VCaP (cell line): ENCODE measurements at regions not wholly inside any gene's neighbourhood (a gene's known extent, or its start where the extent isn't known, plus 50 kb on each side); places are given as distances from the start of the nearest gene placed in this dataset.
"Not testable (repeated sequence)": the region's sequence is repeated elsewhere in the genome, so short reads cannot be mapped to it uniquely, and the experiment has no call there.

Experiments
- H3K27ac ChIP-seq: fragments of 450-650 bp; 2 replicates; pipeline ENCODE4 v1.5.1; 2017
- TF ChIP-seq, protein P1 (sequence below): fragments of 450-650 bp; conservative IDR thresholded peaks from 2 replicates; pipeline ENCODE4 v1.5.1; 2017; ENCODE audit warnings: mild to moderate bottlenecking, moderate library complexity

DNA sequence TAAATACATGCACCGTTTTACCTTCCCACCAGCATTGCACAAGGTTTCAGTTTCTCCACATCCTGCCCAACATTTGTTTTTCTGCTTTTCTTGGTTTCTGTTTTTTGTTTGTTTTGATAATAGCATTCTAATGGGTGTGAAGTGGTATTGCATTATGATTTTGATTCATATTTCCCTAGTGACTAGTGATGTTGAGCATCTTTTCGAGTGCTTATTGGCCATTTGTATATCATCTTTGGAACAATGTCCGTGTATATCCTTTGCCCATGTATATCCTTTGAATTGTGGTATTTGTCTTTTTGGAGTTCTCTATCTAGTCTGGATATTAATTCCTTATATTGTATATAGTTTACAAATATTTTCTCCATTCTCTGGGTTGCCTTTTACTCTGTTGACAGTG is 2914.8 kb upstream of the OR11H1 start:
- H3K27ac ChIP-seq = no peak overlapping the region
- TF ChIP-seq, protein P1, sequence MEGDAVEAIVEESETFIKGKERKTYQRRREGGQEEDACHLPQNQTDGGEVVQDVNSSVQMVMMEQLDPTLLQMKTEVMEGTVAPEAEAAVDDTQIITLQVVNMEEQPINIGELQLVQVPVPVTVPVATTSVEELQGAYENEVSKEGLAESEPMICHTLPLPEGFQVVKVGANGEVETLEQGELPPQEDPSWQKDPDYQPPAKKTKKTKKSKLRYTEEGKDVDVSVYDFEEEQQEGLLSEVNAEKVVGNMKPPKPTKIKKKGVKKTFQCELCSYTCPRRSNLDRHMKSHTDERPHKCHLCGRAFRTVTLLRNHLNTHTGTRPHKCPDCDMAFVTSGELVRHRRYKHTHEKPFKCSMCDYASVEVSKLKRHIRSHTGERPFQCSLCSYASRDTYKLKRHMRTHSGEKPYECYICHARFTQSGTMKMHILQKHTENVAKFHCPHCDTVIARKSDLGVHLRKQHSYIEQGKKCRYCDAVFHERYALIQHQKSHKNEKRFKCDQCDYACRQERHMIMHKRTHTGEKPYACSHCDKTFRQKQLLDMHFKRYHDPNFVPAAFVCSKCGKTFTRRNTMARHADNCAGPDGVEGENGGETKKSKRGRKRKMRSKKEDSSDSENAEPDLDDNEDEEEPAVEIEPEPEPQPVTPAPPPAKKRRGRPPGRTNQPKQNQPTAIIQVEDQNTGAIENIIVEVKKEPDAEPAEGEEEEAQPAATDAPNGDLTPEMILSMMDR = no peak

DNA sequence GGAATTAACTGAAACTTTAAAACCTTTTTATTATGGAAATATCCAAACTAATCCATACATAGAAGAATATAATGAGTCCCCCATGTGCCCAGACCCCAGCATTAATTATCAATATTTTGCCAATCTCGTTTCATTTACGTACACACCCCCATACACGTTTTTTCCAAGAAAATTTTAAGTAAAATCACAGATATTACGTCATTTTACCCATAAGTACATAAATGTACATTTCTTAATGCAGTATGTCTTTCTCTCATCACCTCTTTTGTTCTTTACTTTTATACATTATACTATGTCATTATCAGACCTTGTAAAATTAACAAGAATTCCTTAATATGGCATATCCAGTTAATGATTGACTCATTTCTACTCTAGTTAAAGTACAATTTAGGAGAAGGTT is 2914.1 kb upstream of the OR11H1 start:
- not testable (repeated sequence) for H3K27ac ChIP-seq

DNA sequence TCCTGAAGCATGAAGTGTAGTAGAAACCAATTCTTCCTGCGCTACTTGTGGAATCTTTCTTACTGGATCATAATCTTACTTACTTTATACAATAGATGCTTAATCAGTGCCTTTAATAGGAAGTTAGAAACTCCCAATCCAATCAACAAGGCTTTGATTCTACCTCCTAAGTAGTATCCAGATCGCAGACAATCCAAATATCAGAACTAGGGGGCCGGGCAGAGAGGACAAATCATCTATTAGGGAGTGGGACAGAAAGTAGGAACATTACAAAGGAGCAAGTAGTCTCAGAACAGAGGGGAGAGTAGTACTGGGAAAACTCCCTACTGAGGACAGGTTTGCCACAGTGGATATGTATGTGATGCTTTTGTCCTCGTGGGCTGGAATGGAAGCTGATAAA is 2901.1 kb upstream of the OR11H1 start:
- H3K27ac ChIP-seq = not testable (repeated sequence)

DNA sequence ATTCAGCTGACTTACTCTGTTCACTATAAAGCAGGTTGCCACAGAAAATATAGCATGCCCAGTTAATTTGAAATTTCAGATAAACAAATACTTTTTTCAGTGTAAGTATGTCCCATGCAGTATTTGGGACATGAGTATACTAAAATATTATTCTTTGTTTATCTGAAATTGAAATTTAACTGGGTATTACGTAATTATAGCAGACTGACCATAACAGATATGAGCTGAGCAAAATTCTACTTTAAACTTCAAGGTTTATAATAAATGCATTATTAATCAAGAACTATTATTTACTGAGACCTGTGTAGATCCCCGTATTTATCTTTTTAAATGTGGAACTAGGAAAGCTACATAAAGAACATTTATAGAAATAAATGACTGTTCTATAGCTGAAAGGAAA is 2898.2 kb upstream of the OR11H1 start:
- not testable (repeated sequence) for H3K27ac ChIP-seq

DNA sequence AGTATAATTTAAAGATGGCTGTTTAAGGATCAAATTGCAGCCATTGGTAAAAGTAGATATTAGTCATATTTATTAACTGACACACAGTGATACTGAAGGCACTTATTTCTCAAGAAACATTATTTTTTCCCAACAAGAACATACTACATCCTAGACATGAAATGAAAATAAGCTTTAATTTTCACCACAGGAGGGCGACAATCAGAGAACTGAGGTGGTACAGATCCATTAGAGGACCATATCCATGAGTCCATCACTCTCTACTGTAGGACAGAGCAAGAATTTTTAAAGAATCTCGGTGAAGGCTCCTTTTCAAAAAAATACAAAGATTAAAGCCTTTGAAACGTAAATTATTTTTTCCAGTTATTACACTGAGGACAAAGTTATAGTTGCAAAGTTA is 2897.0 kb upstream of the OR11H1 start:
- H3K27ac ChIP-seq = not testable (repeated sequence)

DNA sequence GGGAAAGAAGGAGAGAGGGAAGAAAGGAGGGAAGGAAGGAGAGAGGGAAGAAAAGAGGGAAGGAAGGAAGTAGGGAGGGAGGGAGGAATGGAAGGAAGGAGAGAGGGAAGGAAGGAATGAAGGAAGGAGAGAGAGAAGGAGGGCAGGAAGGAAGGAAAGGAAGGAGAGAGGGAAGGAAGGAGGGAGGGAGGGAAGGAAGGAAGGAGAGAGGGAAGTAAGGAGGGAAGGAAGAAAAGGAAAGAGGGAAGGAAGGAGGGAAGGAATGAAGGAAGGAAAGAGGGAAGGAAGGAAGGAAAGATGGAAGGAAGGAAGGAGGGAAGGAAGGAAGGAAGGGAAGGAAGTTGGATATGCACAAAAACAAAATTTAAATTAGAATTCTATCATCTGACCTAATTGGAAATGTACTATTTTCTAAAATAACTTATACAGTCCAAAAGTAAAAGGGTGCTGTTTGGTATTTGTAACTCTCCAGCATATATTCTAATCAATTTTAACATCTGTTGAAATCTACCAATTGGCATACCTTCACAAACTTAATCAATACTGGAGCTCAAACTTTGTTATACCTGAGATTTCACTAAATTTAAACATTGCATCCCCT is 2890.3 kb upstream of the OR11H1 start:
- not testable (repeated sequence) for H3K27ac ChIP-seq

DNA sequence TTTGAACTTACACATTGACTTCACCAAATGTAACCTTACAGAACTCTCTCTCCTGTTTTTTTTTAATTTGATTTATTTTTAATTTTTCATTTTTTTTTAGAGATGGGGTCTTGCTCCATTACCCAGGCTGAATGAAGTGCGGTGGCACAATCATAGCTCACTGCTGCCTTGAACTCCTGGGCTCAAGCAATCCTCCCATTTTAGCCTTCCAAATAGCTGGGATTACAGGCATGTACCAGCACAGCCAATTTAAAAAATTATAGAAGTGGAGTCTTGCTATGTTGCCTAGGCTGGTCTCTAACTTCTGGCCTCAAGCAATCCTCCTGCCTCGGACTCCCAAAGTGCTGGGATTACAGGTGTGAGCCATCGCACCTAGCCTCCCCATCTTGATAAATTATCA is 2889.7 kb upstream of the OR11H1 start:
- not testable (repeated sequence) for H3K27ac ChIP-seq
